ENCODE measurements at regions not wholly inside any gene's neighbourhood (a gene's known extent, or its start where the extent isn't known, plus 50 kb on each side); places are given as distances from the start of the nearest gene placed in this dataset.
"Not testable (repeated sequence)": the region's sequence is repeated elsewhere in the genome, so short reads cannot be mapped to it uniquely, and the experiment has no call there.

DNA sequence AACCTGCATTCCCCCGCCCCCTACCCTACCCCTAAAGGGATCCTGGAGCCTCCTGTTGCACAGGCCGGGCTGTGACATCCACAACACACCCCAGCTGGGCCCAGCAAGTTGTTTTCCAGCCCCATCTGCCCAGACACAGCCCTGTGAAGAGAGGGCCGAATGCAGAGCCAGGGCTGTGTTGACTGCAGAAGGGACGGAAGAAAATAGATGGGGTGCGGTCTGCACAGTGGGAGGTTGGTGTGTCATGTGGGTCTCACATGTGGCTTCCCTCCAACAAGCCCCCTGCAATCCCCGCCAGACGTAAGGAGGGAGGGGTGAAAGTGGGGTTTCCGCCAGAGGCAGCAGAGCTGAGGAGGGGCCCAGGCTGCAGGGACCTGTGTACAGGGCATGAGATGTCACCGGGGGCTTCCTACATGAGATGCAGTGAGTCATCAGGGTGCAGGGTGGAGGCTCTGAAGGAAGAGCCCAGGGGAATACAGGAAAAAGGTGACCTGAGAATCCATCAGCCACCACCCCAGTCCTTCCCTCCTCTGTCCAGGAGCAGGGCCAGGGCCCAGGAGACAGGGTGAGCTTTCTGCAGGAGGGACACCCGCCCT, 60.2 kb upstream of the SULF2 start:
- not testable (repeated sequence) for TF ChIP-seq ARNTL (CRISPR knock-in tag; IDR thresholded peaks at IDR 0.05; ENCODE audit: borderline replicate concordance, low read depth); POU6F1 (CRISPR knock-in tag; IDR thresholded peaks at IDR 0.05; ENCODE audit: borderline replicate concordance, low read depth); TCF4 (CRISPR knock-in tag; IDR thresholded peaks at IDR 0.05; ENCODE audit: borderline replicate concordance); SNAI2 (CRISPR knock-in tag; IDR thresholded peaks at IDR 0.05); PPARA (CRISPR knock-in tag; IDR thresholded peaks at IDR 0.05; ENCODE audit: borderline replicate concordance); OSR1 (CRISPR knock-in tag; IDR thresholded peaks at IDR 0.05); GLIS3 (CRISPR knock-in tag; IDR thresholded peaks at IDR 0.05); RARB (CRISPR knock-in tag; IDR thresholded peaks at IDR 0.05); CSDC2 (CRISPR knock-in tag; IDR thresholded peaks at IDR 0.05); ESRRG (CRISPR knock-in tag; IDR thresholded peaks at IDR 0.05); CREB5 (CRISPR knock-in tag; IDR thresholded peaks at IDR 0.05; ENCODE audit: low read depth)

Data from SK-N-SH treated with all-trans-retinoic acid at 6 μM for 48 hours (cell line).